Muscle of leg (tissue), 3 donors: ENCODE measurements at regions not wholly inside any gene's neighbourhood (a gene's known extent, or its start where the extent isn't known, plus 50 kb on each side); places are given as distances from the start of the nearest gene placed in this dataset.

ENCODE experiments used
- DNase-seq: peaks from one replicate; pipeline ENCODE4 v3.0.0; 2013
- H3K27ac ChIP-seq: one replicate; pipeline ENCODE4 v1.5.1; 2013; ENCODE audit warnings: mild to moderate bottlenecking, low read length, control low read depth
- H3K27me3 ChIP-seq: one replicate; pipeline ENCODE4 v1.6.1; 2013; ENCODE audit warnings: low read length; ENCODE audit not compliant: control insufficient read depth, insufficient read depth
- H3K36me3 ChIP-seq: one replicate; pipeline ENCODE4 v1.6.1; 2013; ENCODE audit warnings: low read length; ENCODE audit not compliant: control insufficient read depth, insufficient read depth
- H3K4me1 ChIP-seq: one replicate; pipeline ENCODE4 v1.6.1; 2013; ENCODE audit warnings: low read length; ENCODE audit not compliant: control insufficient read depth, insufficient read depth
- H3K4me3 ChIP-seq: one replicate; pipeline ENCODE4 v1.5.1; 2013; ENCODE audit warnings: low read length, control low read depth
- H3K9me3 ChIP-seq: replicated peaks from 2 replicates; pipeline ENCODE4 v1.6.1; 2013; ENCODE audit warnings: low read depth, low read length; ENCODE audit not compliant: control insufficient read depth
- WGBS: methylation state at CpG from one replicate; pipeline ENCODE4 v1.1.5; 2013; ENCODE audit warnings: missing lambda C conversion rate; ENCODE audit not compliant: insufficient coverage; 5-methylcytosine and 5-hydroxymethylcytosine counted together

DNA sequence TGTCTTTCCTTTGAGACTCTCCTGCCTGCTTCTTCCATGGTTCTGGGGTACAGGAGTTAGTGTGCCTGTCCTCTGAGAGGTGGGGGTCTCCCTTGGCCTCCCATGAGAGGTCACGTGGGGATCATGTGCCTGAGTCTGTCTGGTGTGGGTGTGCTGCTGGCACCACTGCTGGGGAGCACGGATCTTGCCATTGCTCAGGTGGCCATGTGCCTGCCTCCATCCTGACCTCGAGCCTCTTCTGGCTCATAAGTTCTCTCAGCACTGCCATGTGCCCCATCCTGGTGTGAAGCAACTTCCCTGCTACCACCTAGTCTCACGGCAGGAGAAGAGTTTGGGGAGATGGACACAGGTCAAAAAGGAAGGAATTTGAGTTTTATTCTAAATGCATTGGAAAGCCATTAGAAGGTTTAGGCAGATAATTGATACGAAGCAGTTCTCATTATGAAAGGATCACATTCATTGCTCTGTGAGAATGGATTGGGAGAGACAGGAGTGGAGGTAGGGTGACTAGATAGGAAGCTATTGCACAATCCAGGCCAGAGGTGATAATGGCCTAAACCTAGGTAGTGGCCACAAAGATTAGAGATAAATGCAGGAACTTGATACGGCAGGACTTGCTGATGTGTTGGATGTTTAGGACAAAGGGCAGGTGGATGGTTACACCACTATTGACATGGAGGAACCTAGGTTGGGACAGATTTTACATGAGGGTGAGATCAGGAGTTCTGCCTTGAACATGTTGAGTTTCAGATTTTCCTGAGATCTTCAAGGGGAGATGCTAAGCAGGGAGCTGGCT is 173.0 kb upstream of the RORA start:
- Histone ChIP-seq H3K27ac (no peak overlapping the region), H3K9me3 (no peaks in the 10 kb centered on the region), H3K36me3 (no peaks in the 10 kb centered on the region), H3K27me3 (peaks cover 2% of the 10 kb centered on the region), H3K4me1 (no peaks in the 10 kb centered on the region), H3K4me3 (no peak overlapping the region)
- no peak for DNase-seq
- 96% methylated on average over 2 of the region's 6 CpGs for WGBS

DNA sequence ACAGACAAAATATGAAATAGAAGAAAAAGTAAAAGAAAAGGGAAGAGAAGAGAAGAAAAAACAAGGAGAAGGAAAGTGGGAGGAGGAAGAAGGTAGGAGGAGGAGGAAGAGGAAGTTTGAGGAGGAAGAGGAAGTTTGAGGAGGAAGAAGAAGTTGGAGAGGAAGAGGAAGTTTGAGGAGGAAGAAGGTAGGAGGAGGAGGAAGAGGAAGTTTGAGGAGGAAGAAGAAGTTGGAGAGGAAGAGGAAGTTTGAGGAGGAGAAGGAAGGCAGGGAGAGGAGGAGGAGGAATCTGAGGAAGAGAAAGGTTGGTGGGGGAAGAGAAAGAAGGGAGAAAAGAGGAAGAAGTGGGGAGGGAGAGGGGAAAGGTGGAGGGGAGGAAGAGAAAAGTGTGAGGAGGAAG is 169.2 kb upstream of the RORA start:
- no peaks in the 10 kb centered on the region for H3K36me3 ChIP-seq
- peaks cover 2% of the 10 kb centered on the region for H3K27me3 ChIP-seq
- no peak for DNase-seq
- no peaks in the 10 kb centered on the region for H3K4me1 ChIP-seq
- no peak overlapping the region for H3K27ac ChIP-seq
- no peak overlapping the region for H3K4me3 ChIP-seq
- H3K9me3 ChIP-seq = no peaks in the 10 kb centered on the region

DNA sequence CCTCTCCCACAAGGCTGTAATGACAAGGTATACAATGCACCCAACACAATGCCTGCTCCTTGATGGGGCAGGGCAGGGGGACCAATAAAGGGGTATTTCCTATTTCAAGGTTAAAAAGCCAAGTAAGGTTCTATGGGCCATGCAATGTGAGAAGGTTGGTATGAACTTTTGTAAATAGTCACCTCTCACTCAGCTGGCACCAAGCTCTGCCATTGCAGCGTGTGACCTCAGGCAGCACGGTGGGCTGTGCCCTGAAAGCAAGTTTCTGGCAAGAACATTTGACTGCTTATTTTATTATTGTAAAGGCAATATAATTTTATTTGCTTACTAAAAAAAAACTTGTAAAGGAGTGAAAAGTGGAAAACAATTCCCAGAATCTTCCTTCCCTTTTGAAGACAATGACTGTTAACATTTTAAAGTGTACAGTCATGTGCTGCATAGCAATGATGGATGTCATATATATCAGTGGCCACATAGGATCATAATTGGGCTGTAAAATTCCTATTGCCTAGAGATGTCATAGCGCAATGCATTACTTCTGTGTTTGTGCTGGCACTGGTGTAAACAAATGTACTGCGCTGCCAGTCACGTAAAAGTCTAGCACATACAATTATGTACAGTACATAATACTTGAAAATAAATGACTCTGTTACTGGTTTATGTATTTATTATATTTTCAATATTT is 167.3 kb upstream of the RORA start:
- Histone ChIP-seq H3K4me1 (no peaks in the 10 kb centered on the region), H3K9me3 (no peaks in the 10 kb centered on the region), H3K27me3 (peaks cover 2% of the 10 kb centered on the region), H3K27ac (no peak overlapping the region), H3K4me3 (no peak overlapping the region), H3K36me3 (no peaks in the 10 kb centered on the region)
- no CpG with 5 or more reads among the region's 5 CpGs for WGBS
- no peak for DNase-seq

DNA sequence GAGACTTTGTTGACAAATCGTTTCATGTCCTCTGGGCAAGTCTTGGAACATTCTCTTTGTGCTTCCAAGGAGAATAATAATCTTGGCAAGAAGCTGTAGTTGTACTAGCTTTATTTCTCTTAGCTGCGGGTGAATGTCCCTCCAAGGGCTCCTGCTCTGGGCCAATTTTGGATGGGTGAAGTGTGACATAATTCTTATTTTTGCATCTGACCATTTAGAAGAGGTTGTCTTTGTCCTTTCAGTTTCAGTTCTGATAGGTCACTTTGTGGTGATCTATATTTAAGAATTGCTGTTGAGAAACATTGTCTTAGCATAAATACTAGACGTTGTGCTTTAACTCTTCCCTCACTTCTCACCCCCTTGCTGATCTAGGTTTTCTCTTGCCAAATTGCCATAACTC is 164.8 kb upstream of the RORA start:
- Histone ChIP-seq H3K27ac (no peak overlapping the region), H3K4me3 (no peak overlapping the region), H3K27me3 (no peaks in the 10 kb centered on the region), H3K9me3 (no peaks in the 10 kb centered on the region), H3K36me3 (no peaks in the 10 kb centered on the region), H3K4me1 (no peaks in the 10 kb centered on the region)
- WGBS = 35% methylated on average over 2 of the region's 3 CpGs
- DNase-seq = peak; percentile 74

DNA sequence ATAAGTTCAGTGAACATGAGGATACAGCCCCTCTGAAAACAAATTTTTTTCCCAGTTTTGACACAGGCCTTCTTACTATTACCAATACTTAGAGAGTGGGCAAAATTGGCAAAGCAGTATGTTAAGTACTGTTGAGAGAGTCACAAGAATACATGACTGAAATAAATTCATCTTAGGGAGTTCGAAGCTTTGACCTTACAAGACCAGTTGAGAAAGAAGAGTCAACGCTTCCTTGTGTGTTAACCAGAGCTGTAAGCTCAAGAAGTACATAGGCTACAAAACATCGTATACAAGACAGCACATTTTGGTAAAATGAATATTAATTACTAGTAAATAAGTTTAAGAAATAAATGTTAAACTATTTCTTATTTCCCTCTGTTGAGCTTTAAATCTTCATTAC is 164.4 kb upstream of the RORA start:
- Histone ChIP-seq H3K4me3 (no peak overlapping the region), H3K27me3 (no peaks in the 10 kb centered on the region), H3K4me1 (no peaks in the 10 kb centered on the region), H3K9me3 (no peaks in the 10 kb centered on the region), H3K36me3 (no peaks in the 10 kb centered on the region), H3K27ac (no peak overlapping the region)
- DNase-seq = peak; percentile 7
- no CpG with 5 or more reads among the region's 3 CpGs for WGBS

DNA sequence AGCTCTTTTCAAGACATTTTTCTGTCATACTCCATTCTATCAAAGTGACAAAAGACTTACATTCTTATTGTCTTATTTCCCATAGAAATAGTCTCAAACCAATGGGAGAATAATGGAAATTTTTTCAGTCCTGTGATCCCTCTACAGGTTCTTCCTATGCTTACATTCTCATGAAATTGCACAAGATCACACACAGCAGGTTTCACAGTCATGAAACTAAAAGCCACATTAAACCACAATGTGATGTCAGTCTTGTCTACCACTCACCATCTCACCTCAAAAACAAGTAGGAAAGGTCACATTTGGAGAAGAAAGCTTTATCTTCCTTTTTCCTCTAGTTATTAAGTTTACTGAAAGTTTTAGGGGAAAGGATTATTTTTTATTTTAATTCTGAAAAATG is 161.0 kb upstream of the RORA start:
- DNase-seq = no peak
- H3K36me3 ChIP-seq = no peaks in the 10 kb centered on the region

DNA sequence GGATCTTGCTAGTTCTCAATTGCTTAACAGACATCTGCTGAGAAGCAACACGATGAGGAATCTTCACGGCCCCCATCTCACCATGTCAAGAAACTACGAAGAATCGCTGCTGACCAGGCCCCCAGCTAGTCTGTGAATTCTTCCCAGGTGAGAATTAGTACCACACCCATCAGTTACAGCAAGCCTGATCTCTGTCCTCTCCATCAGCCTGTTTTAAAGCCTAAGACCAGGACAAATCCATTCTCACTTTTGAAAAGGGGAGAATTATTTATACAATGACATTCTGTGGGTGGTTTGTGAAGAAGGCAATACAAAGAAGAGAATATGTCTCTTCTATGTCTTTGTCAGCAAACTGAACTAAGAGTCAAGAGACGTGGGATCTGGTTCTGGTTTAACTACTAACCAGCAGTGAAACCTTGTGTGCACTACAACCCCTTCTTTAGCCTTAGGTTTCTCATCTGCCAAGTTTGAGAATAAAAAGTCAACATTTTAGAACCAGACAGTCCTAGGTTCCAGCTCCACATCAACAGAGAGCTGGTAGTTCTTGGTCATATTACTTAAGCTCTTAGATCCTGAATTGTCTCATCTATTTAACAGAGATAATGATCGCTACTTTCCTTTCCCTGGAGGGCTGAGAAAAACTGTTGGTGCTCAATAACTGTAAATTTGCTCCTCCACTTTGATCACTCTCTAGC is 160.4 kb upstream of the RORA start:
- Histone ChIP-seq H3K9me3 (no peaks in the 10 kb centered on the region), H3K4me3 (no peak overlapping the region), H3K36me3 (no peaks in the 10 kb centered on the region), H3K27ac (no peak overlapping the region), H3K27me3 (no peaks in the 10 kb centered on the region), H3K4me1 (no peaks in the 10 kb centered on the region)
- DNase-seq = no peak
- 95% methylated on average over 5 of the region's 6 CpGs for WGBS

More for the DNA sequence above, 161.0 kb upstream of the RORA start:
- Histone ChIP-seq H3K27me3 (no peaks in the 10 kb centered on the region), H3K9me3 (no peaks in the 10 kb centered on the region), H3K27ac (no peak overlapping the region), H3K4me3 (no peak overlapping the region), H3K4me1 (no peaks in the 10 kb centered on the region)

DNA sequence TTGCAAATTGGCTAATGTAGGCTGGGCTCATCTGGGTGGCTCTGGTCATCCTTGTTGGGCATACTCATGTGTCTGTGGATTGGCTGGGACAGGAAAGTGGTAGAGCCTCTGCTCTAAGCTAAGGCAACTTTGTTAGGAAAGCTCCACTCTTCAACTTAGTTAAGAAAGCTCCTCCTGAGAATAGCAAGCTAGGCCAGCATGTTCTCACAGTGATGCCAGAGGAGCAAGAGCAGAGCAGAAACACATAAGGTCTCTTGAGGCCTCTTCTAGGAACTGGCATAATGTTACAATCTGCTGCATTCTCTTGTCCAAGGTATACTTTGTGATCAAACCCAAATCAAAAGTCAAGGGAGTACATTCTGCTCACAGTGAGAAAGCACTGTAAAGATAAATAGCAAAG is 158.6 kb upstream of the RORA start:
- no peaks in the 10 kb centered on the region for H3K4me1 ChIP-seq
- H3K27ac ChIP-seq = no peak overlapping the region
- H3K9me3 ChIP-seq = no peaks in the 10 kb centered on the region
- H3K27me3 ChIP-seq = no peaks in the 10 kb centered on the region
- H3K4me3 ChIP-seq = no peak overlapping the region
- no peak for DNase-seq
- no peaks in the 10 kb centered on the region for H3K36me3 ChIP-seq

DNA sequence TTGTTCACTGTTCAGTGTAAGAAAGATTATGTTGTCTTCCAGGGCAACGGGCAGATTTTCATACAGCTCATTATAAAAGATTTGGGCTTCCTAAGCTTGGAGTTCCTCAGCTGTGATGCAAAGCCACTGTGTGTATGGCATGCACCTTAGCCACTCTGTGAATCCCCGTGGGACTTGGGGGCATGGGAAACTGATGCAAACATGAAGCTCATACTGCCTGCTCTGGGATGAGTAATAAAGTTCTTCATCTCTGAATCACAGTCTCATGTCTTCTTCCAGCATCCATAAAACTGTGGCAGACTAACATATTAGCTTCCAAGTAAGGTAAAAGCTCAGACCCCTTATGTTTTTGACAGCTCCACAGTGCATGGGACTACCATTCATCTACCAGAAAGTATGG is 154.3 kb upstream of the RORA start:
- Histone ChIP-seq H3K27ac (no peak overlapping the region), H3K36me3 (no peaks in the 10 kb centered on the region), H3K4me1 (no peaks in the 10 kb centered on the region), H3K4me3 (no peak overlapping the region), H3K9me3 (no peaks in the 10 kb centered on the region), H3K27me3 (no peaks in the 10 kb centered on the region)
- no CpG with 5 or more reads among the region's 2 CpGs for WGBS
- DNase-seq = no peak

DNA sequence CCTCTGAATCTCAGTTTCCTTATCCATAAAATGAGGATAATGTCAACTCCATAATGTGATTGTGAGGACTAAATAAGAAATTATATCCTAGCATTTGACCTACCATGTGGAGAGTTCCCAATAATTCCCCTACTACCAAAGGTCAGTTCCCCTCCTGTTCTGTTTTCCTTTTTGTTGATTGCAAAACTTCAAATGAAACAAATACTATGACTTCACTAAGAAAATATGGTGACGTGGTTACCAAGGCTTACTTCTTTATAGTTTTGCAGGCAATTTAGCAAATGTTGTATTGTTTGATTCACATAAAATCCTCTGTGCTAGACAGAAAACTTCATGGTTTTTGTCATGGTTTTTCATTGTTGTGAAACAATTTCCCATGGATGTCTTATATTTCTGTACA is 153.8 kb upstream of the RORA start:
- H3K36me3 ChIP-seq = no peaks in the 10 kb centered on the region
- no peaks in the 10 kb centered on the region for H3K27me3 ChIP-seq
- no peaks in the 10 kb centered on the region for H3K9me3 ChIP-seq
- H3K27ac ChIP-seq = no peak overlapping the region
- no peak for DNase-seq
- no peak overlapping the region for H3K4me3 ChIP-seq
- no peaks in the 10 kb centered on the region for H3K4me1 ChIP-seq
- no CpG with 5 or more reads among the region's 1 CpG for WGBS
